ENCODE measurements at regions not wholly inside any gene's neighbourhood (a gene's known extent, or its start where the extent isn't known, plus 50 kb on each side); places are given as distances from the start of the nearest gene placed in this dataset.

DNA sequence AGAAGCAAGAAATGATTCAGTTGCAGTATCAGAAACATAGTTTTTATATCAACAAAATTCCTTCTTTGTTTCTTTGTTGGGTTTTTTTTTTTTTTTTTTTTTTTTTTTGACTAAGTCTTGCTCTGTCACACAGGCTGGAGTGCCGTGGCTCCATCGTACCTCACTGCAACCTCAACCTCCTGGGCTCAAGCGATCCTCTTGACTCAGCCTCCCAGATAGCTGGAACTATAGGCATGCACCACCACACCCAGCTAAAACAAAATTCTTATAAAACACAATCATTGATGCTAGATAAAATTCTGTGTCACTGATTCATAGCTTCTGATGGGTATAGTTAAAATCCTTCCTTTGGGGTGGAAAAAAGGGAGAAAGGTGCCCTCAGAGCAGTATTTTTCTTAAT is 110.3 kb upstream of the TNFAIP3 start:
- TF ChIP-seq, protein P1, sequence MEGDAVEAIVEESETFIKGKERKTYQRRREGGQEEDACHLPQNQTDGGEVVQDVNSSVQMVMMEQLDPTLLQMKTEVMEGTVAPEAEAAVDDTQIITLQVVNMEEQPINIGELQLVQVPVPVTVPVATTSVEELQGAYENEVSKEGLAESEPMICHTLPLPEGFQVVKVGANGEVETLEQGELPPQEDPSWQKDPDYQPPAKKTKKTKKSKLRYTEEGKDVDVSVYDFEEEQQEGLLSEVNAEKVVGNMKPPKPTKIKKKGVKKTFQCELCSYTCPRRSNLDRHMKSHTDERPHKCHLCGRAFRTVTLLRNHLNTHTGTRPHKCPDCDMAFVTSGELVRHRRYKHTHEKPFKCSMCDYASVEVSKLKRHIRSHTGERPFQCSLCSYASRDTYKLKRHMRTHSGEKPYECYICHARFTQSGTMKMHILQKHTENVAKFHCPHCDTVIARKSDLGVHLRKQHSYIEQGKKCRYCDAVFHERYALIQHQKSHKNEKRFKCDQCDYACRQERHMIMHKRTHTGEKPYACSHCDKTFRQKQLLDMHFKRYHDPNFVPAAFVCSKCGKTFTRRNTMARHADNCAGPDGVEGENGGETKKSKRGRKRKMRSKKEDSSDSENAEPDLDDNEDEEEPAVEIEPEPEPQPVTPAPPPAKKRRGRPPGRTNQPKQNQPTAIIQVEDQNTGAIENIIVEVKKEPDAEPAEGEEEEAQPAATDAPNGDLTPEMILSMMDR (IDR thresholded peaks at IDR 0.05; ENCODE audit: low read depth, low read length, missing input control): no peak
- TF ChIP-seq TAF1 (conservative IDR thresholded peaks at IDR 0.05) (no peak), HNF4G (IDR thresholded peaks at IDR 0.05) (no peak), RAD21 (IDR thresholded peaks at IDR 0.05) (no peak), SP1 (IDR thresholded peaks at IDR 0.05) (no peak), HNF4A (conservative IDR thresholded peaks at IDR 0.05) (no peak), YY1 (IDR thresholded peaks at IDR 0.05) (no peak), GABPA (IDR thresholded peaks at IDR 0.05 in 1 of 2, conservative IDR thresholded peaks at IDR 0.05 in 1 of 2) (no peak), JUND (IDR thresholded peaks at IDR 0.05) (no peak), RXRA (IDR thresholded peaks at IDR 0.05) (no peak)
- TF ChIP-seq, protein P2, sequence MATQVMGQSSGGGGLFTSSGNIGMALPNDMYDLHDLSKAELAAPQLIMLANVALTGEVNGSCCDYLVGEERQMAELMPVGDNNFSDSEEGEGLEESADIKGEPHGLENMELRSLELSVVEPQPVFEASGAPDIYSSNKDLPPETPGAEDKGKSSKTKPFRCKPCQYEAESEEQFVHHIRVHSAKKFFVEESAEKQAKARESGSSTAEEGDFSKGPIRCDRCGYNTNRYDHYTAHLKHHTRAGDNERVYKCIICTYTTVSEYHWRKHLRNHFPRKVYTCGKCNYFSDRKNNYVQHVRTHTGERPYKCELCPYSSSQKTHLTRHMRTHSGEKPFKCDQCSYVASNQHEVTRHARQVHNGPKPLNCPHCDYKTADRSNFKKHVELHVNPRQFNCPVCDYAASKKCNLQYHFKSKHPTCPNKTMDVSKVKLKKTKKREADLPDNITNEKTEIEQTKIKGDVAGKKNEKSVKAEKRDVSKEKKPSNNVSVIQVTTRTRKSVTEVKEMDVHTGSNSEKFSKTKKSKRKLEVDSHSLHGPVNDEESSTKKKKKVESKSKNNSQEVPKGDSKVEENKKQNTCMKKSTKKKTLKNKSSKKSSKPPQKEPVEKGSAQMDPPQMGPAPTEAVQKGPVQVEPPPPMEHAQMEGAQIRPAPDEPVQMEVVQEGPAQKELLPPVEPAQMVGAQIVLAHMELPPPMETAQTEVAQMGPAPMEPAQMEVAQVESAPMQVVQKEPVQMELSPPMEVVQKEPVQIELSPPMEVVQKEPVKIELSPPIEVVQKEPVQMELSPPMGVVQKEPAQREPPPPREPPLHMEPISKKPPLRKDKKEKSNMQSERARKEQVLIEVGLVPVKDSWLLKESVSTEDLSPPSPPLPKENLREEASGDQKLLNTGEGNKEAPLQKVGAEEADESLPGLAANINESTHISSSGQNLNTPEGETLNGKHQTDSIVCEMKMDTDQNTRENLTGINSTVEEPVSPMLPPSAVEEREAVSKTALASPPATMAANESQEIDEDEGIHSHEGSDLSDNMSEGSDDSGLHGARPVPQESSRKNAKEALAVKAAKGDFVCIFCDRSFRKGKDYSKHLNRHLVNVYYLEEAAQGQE (IDR thresholded peaks at IDR 0.05): no peak
- TF ChIP-seq, protein P3, sequence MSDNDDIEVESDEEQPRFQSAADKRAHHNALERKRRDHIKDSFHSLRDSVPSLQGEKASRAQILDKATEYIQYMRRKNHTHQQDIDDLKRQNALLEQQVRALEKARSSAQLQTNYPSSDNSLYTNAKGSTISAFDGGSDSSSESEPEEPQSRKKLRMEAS (IDR thresholded peaks at IDR 0.05): no peak
